ENCODE measurements at regions not wholly inside any gene's neighbourhood (a gene's known extent, or its start where the extent isn't known, plus 50 kb on each side); places are given as distances from the start of the nearest gene placed in this dataset.
A peak's percentile ranks its signal among the peaks of the same experiment; 100 is the strongest.

DNA sequence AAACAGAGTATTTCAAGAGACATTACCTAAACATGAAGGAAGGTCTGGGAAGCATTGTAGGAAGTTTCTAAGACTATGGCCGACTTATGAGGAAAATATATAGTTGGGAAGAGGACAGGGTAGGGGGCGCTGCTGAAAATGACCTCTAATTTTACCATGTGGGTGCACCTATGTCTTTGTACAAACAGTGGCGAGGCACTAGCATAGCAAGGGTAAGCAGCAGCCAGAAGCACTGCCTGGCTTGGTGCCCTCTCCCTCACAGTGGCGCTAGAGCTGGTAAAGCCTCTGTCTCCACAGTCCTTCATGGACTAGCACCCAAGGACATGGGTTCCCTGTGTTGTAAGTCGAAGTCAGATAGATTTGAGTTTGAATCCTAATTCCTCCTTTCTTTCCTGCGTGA lies 461.2 kb downstream of the INHBA start:
- no peak for DNase-seq (ENCODE audit: low spot score)

DNA sequence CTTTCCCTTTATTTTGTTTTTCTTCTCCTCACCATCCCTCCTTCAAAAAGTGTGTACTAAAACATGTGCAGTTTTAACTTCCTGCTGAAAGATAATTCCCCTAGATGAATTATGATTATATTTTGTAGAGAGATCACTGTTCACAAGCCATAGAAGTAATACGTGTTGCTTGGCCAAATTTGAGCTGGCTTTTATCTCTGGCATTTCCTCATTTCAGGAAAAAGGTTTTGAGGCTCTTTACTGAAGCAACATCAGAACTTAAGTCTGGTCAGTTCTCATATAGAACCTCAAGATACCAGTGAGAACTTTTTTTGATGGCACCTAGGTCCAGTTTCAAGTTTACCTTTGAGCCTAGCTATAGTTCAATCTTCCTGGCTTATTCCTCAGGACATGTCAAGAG lies 463.3 kb downstream of the INHBA start:
- no peak for DNase-seq (ENCODE audit: low spot score)

DNA sequence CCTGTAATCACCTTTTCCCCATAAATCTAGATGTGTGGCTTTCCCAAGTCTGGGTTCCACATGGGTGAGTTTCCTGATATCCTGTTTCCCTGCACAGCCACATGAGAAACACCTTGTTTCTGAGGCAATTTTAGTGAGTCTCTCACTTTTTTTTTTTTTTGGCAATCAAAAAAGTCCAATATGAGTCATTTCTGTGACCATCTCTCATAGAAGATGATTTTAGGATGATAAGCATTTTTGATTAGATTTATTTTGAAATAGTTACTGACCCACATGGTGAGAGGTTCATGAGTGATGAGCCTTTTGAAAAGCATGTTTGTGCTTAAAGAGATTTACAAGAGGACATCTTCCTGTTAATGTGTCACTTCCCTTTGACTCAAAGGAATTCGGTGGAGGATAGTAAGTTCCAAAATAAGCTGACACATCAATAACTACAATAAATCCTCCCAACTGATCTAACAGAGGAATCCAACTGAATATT lies 464.0 kb downstream of the INHBA start:
- DNase-seq (ENCODE audit: low spot score) = peak; percentile 65

DNA sequence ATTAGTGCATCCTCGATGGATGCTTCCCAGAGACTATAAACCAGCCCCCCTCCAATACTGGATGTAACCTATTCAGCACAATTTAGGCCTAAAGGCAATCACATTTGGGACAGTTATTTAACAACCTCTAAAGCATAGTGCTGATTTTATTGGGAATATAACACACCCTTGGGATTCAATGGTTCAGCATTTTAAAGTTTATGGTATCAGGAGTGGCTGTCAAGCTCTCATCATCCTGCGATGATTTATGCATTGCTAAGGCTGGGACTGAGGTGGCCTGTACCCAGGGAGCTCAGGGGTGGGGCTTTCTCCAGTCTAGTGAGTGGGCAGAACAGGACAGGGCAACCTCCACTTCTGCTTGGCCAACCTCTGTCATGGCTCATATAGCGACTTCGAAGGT lies 464.9 kb downstream of the INHBA start:
- DNase-seq (ENCODE audit: low spot score) = no peak

DNA sequence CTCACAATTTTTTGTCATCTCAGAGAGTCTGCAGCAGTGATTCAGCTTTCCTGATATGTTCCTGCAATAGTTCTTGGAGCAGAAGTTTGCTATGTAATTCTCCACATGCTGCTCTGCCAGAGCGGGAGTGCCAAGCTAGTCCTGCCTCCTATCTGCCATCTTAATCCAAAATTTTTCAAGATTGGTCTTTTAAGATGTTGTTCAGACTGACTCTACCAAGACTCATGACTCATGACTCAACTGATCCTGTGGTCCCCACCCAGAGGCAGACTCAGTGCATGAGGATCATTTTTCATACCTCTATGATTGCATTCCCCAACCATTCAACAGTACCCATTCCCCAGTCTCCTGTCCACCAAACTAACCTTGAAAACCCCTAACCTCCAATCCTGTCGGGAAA lies 470.8 kb downstream of the INHBA start:
- peak; percentile 35 for DNase-seq (ENCODE audit: low spot score)

DNA sequence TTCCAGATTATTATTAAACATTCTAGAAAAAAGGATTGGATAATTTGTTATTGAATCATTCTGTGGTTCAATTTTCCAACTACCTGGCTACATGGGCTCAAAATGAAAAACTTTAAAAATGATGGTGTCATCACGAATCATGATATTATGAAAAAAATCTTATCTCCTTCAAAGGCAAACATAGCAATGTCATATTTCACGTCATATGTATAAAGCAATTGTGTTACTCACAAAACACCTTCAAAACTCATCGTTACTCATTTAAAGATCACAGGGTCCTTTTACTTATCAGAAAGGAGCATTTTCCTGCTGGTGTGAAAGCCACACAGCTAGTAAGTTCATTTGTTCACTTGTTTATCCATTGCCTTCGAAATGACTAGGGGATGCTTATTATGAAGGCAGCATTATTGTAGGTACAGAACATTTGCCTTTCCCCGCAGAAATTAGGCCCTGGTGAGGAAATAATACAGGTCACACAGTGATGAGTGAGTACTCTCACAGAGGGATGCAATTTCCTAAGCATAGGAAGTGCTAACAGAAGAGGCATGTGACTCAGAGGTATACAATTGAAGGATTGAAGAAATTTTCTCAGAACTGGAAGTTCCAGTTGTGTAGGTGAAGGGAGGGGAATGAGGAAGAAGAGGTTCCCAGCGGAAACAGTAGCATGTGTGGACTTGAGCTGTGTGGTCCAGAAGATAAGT lies 478.7 kb downstream of the INHBA start:
- DNase-seq (ENCODE audit: low spot score) = peak; percentile 41

DNA sequence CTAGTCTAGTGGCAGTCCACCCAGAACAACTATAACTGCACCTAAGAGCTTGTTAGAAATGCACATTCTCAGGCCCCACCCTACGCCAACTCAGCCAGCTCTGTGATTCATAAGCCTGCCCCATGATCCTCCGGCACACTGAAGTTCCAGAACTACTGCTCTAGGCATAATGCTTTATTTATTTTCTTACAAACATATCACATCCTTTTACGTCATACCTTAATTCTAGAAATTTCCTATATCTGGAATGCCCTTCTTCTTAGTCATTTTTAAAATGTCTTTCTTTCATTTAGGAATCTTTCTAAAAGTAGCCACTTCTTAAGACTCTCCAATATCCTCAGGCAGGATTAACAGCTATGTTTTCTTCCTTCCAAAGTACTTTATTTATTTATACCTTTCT lies 480.1 kb downstream of the INHBA start:
- peak; percentile 67 for DNase-seq (ENCODE audit: low spot score)

DNA sequence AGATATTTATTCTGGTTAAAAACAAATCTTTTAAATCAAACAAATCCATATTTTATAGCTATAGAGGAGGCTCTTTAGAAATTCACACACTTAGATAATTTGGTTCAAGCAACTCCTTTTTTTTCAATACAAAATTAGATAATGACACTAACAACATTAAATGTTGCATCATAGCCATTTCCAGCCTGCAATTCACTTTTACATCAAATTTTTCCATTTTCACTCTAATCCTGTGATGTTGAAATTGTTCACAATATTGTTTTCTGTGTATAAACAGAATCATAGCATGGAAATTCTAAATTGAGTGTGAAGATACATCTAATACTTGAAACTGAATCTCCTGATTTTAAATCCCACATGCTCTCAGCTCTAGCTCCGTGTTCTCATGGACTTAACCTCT lies 482.6 kb downstream of the INHBA start:
- no peak for DNase-seq (ENCODE audit: low spot score)

DNA sequence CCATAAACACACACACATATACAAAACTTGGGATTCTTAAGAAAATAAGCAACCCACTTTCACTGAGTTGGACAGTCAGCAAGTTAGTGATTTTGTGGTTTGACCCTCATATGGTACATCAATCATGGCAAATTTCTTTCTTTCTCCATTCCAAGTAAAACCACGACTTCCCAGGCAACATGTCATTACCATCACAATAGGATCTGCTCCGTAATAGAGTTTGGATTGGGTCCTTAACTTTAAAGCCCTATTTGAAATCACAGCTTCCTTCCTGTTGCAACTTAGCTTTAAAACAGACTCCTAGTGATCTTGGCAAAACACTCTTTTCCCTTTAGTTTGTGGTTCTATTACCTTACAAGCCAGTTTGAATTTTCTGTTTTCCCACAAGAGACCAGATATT lies 483.6 kb downstream of the INHBA start:
- DNase-seq (ENCODE audit: low spot score) = peak; percentile 43

DNA sequence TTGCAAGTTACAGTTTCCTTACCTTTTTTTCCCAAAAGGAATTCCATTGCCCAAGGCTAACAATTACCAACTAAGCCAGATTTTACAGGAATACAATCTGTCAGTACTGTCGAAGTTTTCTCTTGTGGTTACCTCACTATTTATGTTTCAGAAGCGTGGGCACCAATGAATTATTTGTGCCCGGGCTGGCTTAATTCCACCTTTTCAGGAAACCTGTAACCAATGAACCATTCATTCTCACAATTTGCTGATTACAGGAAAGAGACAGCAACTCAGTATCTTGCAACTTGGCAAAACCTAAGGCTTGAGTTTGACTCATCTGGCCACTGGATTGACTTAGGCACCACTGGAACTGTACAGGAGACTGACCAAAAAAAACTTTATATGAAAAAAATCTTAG lies 485.6 kb downstream of the INHBA start:
- no peak for DNase-seq (ENCODE audit: low spot score)

DNA sequence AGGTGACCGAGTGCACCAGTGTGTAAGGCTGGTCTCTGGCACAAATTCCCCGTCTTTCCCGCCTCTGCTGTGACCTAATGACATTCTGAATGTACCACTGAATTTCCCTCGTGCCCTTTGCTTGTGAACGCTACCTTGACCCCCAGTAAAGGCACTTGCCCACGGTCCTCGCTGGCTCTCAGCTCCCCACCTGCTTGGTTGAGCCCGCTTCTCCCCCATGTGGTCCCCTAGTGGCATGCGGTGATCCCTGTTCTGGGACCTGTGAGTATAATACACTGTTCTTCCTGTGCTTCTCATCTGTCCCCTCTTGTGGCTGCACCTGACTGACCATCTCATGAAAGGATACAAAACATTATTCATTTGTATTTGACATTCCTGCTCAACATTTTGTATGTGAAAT lies 495.7 kb downstream of the INHBA start:
- DNase-seq (ENCODE audit: low spot score) = no peak

DNA sequence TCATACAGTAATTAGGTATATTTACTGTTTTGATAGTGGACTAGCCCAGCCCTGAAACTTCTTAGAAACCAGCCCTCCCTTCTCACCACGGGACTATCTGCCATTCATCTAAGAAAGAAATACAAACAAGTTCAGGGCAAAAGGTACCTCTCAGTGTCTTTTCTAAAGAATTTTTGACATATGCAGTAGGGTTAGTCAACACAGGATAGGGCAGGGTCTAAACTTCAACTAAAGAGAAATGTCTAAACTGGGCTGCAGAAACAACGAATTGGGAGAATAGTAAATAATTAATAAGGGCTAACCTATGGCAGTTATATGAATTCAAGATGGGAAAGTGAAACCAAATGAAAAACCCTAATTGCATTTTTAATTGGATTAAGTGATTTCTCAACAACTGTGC lies 496.6 kb downstream of the INHBA start:
- DNase-seq (ENCODE audit: low spot score) = no peak

DNA sequence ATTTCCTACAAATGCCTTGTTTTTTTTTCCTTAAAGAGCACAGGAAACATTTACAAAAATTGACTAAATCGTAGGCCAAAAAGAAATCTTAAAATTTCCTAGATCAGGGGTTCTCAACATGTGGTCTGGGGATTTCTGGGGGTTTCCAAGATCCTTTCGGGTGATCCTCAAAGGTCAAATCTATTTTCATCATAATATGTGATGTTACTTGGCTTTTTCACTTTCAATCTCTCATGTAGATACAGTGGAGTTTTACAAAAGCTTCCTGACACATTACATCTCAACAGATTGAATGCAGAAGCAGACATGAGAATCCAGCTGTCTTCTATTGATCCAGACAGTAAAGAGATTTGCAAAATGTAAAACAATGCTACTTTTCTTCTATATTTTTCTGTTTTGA lies 497.3 kb downstream of the INHBA start:
- no peak for DNase-seq (ENCODE audit: low spot score)

DNA sequence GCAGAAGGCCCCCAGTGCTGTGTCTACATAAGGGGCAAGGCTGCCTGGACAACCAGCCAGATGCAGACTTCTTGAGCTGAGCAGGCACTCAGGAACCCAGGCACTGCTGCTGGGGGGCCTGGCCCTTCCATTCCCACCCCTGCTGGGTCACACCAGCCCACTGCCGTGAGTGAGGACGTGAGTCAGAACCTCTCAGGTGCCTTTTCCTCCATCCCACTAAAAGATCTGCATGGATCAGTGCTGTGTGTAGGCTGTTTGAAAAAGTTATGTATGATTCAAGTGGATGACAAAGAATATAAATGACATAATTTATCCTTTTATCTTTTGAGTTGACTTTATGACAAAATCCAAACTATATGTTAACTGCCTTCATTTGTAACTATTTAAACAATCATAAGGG lies 499.3 kb downstream of the INHBA start:
- DNase-seq (ENCODE audit: low spot score) = no peak

DNA sequence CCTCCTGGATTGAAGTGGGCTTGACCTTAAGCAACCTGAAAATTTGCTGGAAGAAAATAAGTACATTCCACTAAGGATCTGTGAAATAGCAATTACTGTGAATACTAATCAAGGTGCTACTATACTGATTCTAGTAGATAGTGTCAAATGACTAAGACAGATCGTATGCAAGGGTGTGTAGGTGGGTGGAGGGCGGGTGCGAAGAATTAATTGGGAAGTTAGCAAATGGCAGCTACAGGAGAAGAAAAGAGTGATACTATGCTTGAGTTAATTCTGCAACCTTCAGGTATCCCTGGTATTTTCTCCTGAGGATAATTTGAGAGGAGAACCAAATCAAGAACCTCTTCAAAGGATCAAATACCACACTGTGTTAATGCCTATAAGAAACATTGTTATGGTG lies 501.9 kb downstream of the INHBA start:
- no peak for DNase-seq (ENCODE audit: low spot score)

DNA sequence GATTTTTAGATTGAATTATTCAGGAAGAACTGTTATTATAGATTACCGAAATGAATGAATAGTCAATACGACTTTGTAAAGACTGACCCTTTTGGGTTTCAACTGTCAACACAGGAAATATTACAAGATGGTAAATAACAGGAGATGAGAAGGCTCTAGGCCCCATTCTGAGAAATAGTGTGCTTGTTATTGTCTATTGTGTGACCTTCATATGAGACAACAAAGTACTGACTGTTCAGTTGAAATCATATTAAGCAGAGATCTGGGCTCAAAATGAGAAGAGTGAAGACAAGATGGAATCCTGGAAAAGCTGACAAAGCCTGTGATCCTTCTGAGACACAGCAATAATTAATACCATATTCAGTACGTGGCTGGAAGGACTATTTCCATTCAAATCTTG lies 503.8 kb downstream of the INHBA start:
- no peak for DNase-seq (ENCODE audit: low spot score)

DNA sequence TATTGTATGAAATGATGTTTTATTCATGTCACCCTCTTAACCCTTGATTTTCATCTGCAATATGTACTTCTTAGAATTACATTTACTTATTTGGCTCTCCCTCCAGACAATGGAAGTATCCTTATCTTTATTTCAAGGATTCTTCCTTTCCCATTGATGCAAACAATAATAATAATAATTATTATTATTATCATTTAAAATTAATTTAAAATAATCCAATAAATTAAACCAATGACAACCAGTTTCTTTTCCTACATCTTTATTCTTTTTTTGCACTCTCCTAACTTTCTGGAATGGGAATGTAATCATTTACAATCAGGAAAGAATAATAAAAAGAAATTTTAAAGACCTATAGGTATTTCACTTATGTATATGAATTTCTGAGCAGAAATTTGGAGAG lies 504.4 kb downstream of the INHBA start:
- no peak for DNase-seq (ENCODE audit: low spot score)

DNA sequence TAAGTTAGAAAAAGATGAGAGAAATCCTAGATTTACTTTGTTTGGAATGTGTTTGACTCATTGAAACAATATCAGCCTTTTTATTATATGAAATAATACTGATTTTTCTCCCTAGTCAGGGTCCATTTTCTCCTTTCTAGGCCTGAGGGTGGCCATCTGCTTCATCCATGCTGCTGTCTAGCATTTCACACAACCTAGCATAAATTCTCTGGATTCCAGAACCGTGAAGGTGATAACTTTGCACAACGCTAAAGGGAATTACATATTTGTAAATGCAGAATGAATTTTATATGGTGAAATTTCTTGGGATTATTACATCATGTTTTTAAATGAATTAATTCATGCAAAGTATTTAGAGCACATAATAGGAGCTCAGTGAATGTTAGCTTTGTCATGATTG lies 505.1 kb downstream of the INHBA start:
- DNase-seq (ENCODE audit: low spot score) = no peak

DNA sequence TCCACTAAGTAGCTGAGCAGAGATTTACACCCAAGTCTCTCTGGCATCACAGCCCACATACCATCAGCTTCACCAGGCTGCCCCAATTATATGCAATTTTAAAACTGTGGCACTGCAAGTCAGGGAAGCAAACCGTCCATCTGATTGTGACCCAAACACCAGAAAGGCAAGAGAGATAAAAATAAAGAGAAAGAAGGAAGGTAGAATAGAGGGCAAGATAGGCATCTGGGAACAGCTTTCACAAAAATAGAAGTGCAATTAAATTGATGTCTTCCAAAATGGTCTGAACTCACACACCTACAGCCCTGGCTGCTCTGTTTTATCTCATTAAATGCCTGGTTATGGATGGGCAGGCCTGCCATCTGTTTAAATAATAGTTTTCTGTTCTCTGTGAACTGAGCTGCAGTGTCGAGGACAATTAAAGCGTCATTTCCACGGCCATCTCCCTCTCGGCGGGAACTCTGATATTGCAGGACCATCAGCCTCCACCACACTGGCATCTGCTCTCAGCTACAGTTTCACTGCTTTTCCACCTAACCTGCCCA lies 509.1 kb downstream of the INHBA start:
- no peak for DNase-seq (ENCODE audit: low spot score)

DNA sequence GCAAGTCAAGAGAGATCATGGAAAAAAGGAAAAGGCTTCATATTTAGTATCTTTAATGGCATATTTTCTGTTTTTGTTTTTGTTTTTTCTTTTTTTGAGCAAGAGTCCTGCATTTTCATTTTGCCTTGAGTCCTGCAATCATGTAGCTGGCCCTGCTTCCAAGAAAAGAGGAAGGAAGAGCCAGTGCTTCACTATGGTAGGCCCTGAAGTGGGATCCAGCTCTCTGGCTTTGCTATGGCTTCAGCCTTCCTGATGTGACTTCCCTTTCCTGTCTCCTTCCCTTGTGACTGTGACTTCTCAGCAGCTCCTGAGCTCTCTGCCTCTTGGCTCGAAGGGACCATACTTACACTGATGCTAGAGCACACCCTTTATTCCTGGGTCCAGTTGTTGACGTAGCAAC lies 512.3 kb downstream of the INHBA start:
- DNase-seq (ENCODE audit: low spot score) = peak; percentile 20

DNA sequence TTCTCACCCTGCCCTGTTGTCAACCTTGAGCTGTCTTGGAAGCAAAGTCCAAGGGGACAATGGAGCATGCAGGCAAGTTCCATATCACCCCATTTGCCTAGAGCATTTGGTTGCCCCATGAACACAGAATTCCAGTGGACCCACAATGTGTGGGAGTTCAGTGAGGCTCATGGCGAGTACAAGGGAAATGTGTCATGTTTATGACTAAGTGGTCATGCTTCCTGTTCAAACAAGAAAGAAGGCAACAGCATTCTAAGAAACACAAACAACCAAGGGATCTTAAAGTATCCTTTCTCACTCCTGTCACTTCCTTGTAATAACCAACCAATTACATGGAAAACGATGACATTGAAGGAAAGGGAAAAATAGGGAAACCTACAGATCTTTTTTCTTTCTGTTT lies 513.0 kb downstream of the INHBA start:
- DNase-seq (ENCODE audit: low spot score) = peak; percentile 95

DNA sequence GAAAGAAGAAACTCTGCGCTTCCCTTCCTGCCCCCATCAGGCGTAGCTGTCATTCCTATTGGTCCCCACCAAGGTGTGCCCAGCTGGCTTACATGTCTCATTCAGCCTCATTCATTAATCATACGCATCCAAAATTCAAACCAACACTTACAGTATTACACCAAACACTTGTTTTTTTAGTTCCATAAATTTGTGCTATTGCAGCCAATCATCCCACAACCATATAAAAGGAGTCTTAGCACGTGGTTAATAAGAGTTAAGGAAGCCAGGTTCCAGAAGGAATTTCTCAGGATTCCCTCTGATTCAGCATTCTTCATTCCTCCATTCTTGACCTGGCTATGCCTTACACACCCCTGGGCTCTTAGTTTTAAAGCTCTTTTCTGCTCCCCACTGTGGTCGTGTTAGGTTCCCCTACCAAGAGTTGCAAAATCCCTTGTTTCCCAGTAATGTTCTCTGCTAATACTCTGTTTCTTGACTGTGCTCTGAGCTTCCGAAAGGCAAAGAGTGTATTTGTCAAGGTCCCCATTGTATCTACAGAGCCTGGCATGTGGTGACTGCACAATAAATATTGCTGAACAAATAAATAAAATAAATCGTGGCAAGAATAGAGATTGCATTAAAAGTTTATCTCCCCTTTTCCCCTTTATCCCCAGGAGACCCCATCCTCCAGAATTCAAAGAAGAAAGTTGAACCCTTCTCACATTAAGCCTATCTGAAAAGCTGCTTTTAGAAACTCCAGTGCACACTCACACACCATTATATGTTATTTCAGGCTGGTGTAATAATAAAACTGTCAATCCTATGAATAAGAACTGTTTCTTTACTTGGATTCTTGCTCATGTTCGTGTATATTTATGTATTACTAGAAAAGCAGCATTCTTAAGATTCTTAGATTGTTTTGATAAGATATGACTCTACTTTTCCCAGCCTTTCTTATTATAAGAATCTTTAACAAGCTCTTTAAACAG lies 514.4 kb downstream of the INHBA start:
- DNase-seq (ENCODE audit: low spot score) = peak; percentile 92

DNA sequence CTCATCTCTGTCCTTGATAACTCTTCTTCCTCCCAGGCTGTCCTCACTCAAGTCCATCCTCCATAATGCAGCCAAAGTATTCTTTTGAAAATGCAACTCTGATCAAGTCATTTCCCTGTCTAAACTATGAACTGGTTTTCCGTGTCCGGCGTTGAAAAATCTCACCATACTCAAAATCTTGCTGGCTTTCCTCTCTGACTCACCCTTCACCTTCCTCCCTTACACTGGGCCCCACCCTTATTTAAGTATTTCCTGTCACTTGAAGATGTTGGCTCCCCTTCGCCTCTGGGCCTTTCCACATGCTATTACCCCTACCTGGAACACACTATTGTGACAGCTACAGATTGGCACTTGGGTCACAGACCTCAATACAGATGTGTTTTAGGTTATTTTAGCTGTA lies 515.6 kb downstream of the INHBA start:
- peak; percentile 79 for DNase-seq (ENCODE audit: low spot score)

Data from A172 (cell line).